Fibroblast of skin of right quadriceps (primary cell): ENCODE measurements at regions not wholly inside any gene's neighbourhood (a gene's known extent, or its start where the extent isn't known, plus 50 kb on each side); places are given as distances from the start of the nearest gene placed in this dataset.
"Not testable (repeated sequence)": the region's sequence is repeated elsewhere in the genome, so short reads cannot be mapped to it uniquely, and the experiment has no call there.

Experiments
- DNase-seq: peaks from one replicate; pipeline ENCODE4 v3.0.0-alpha.2; 2013

DNA sequence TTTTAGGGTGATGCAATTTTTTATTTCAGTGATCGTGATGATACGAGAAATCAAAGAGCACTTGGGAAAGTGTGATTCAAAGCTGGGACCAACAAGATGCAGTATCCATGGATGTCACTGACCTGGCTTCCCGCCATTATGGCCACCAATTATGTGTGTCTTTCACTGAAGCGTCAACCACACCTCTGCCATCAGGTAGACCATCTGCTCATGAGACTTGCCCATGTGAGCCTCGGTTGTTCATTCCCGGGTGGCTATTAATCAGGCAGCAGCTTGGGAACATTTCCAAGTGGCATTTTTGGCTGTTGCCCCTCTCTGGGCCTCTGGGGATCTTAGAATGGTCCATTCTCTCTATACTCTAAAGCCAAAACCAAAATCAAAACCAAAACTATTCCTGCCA, 436.0 kb upstream of the ADAMTSL1 start:
- DNase-seq = no peak

DNA sequence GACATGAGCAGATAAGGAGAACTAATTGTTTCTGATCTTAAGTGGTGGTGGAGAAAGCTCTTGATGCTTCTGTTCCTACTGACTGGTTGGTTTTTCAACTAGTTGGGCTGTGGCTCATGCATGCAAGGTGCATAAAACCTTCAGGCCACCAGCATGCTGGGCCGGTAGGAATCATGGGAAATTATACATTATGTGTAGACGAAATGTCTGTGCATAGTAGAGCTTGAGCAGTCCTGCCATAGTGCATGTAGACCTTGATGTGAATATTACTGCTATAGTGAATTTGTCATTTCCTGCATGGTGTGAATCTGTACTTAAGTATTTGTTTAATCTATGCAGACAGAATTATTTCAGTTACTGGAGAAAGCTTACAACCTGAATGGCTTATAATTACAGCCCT, 433.6 kb upstream of the ADAMTSL1 start:
- DNase-seq = no peak

DNA sequence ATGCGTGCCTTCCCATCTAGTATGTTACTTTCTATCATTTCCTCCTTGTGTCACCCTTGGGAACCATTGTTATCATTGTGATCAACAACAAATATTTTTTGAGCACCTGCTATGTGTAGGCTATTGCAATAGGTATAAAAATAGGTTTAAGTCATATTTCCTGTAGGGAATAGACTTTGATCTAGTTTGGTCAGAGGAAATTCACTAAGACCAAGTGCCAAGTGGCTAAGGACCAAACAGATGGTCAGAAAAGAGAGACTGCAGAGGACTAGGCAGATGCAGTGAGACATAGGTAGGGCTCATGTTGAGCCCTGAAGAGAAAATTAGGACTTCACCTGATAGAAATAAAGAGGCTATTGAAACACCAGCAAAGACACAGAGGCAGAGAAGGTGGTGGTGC, 430.0 kb upstream of the ADAMTSL1 start:
- no peak for DNase-seq

DNA sequence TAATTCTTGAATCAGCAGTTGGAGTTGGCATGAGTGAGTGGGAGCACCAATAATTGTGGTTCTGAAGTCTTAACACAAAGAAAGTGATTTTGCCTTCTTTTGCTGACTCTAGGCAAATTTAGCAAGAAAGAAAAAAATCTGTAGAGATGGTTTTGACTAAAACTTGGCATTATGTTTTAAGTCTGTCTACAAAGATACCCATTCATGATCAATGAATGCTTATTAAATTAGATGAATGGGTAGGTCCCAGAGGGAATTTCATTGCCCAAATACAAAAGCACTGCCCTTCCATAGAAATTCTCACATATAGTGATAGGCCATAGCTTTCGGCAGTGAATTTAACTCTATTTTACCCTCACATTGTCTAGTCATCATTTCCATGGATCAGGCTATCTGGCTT, 428.6 kb upstream of the ADAMTSL1 start:
- DNase-seq = no peak

DNA sequence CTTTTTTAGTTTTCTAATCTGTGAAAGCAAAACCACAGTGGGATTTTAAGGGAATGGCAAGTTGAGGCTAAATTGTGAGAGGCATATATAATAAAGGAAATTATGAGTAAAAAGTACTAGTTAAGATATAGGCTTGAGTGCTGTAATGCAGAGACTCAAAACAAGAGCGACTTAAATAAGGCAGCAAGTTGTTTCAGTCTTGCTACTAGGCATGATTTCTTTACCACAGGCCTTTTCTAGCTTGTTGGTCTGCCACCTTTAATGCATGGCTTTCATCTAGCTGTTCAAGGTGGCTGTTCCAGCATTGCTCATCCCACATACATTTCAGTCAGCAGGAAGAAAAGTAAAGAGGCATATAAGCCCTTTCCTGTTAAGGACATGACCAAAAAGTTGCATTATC, 427.9 kb upstream of the ADAMTSL1 start:
- DNase-seq = no peak

DNA sequence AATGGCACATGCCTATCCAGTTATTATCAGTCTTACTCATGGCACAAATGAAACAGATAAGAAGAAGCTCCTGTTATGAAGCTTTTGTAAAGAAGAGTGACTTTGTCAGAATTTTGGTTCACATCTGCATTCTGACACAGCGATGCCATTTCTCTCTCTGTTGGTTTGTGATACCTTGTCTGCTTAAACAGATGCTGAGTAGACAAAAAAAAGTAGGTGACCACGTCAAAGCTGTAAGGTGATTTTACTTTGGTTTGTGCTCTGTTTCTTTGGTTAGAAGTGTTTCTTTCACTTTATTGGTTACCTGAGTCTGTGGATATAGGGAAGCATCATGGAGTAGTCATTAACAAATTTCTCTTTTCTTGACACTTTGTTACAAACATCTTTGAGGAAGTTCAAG, 422.3 kb upstream of the ADAMTSL1 start:
- DNase-seq = no peak

DNA sequence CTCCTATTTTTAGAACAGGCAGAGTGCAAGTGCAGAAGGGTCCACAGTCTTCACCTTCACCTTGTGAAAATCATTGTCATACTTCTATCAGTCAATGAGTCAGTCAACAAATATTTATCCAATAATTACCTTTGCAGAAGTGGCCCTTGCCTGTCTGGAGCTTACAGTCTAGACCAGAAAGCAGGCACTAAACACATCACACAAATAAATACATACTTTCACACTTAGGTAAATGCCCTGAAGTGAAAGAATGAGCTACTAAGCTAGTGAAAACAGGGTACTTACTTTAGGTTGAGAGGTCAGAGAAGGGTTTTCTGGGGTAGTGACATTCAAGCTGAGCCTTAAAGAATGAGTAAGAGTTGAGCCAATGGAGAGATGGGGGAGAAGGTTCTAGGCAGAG, 421.9 kb upstream of the ADAMTSL1 start:
- no peak for DNase-seq

DNA sequence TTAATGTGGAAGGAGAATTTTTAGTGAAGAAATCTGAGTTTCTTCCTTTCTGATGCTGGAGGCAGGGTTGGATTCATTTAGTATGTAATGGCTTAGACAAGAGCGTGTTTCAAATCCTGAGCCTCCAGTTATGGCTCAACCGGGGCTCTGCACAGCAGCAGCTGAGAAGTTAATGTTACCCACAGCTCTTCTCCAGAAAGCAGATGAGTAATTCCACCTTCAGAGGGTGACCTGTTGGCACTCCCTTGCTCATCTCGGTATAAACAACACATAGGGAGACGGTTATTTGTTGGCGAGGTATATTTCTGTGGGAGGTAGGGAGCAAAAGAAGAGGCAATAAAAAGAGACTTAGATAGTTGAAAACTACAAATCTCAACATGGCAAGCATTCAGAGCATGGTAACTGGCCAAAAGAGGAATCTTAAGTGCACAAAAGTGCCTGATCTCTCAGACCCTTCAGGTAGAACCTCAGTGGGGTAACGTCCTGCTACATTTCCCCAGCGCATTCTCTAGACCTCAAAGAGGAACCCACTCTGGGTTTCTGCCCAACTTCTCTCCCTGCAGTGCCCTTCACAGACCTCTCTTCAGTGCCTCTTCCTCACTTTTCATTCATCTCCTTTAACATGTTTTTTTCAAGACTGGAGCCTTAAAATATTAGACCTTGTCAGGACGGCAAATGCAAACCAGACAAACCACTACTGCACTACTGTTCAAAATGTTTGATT, 417.5 kb upstream of the ADAMTSL1 start:
- DNase-seq = no peak

DNA sequence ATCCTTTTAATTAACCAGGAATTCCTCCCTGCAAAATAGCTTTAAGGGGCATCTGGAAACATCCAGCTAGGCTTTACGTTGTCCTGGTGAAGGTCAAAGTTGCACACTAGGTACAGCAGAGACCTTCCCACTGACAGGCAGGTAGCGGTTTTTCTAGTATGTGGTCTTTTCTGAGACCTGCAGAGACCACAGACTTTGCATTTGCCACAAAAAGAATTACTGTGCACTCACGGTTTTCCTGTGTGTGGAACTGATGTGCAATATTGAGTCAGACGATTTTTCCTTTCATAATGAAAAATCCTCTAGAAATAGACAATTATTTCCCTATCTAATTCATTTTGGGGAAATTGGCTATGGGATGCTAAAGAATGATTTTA, 417.0 kb upstream of the ADAMTSL1 start:
- DNase-seq = no peak

DNA sequence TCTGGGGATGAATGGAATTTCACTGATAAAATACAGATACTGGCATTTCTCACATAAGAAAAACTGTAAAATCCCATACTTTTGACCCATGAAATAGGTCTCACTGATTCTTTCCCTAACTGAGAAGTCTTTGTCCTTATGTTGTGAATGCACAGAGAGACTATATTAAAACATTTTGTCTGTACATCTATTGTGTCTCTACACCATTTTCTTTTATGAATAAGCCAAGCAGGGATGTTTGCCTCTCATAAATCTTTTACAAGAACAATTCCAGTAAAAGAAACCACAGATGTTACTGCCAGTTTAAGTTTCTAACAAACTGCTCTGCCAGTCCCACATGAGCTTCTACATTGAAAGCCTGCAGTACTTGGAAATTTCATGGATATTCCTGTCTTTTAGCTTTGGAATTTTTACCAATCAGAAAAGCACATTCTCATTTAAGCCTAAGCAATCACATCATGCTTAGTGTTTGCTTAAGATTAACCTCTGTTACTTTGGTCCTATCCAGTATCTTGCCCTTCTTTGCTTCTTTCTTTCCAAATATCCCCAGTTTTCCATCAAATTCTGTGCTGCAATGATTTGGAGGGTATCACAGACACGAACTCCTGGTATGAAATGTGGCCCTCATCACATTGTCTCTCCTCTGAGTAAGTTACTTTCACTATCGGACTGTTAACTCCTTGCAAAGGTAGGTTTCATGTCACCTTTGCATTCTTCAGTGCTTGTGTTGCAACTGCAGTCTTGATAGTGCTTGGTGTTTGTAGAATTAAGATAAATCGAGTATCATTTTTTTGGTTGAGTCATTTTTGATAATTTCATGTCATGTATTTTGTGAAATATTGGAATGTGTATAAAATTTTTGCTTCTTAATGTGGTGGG, 415.1 kb upstream of the ADAMTSL1 start:
- no peak for DNase-seq

DNA sequence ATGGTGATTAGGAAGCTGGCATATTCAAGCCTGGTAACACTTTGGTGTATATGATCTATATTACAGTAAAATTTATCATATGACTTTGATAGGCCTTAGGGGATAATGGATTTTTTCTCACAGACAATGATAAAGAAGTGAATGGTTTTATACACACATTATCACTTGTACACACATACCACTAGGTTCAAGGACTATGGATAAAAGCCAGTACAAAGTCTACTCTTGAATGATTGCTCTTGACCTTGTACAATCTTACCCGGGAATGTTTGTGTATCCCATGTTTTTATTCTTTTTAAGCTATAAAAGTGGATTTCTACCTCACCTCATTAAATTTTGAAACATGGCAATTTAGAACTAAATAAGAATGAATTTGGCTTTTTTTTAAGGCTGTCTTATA, 414.5 kb upstream of the ADAMTSL1 start:
- no peak for DNase-seq

DNA sequence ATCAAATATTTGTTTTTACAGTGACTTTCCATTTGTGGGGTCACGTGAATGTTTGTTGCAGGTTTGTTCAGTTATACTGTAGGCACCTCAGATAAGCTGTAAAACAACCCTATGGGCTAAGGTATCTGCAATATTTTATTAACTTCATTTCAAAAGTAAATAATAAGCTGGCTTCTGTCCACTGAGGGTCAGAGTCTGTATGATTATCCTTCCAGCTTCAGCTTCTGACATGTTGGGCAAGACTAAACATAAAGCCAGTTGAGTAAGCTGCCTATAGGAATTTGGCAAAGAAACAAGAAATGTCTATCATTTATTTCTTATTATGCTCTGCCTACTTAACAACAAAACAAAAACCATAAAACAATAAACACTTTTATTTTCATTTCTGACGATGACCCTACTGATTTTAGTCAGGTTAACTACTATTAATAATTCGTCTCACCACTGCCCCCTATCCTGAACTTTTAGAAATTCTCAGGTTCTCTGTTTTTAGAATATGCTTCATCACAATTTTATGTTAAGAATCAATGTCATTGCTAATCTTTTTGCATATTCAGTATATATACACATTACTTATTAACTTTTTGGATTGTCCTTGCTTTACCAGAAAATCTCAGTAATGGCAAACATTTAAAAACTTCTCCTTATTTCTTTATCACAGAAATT, 413.6 kb upstream of the ADAMTSL1 start:
- DNase-seq = no peak

DNA sequence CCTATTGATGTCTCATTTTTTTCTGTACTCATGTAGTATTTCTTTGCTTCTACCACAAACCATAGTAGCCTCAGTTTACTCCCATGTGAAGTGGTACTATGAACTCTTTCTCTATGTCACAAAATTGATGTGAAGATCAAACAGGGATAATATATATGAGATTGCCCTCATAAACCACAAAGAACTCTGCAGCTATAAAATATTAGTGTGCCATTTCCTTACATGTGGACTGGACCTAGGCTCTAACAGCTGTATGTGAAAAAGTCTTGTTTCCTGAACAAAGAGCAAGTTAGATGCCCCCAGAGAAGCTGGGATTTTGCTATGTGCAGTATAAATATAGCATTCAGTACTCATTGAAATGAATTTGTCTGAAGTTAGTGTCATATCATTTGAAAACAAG, 412.6 kb upstream of the ADAMTSL1 start:
- no peak for DNase-seq

DNA sequence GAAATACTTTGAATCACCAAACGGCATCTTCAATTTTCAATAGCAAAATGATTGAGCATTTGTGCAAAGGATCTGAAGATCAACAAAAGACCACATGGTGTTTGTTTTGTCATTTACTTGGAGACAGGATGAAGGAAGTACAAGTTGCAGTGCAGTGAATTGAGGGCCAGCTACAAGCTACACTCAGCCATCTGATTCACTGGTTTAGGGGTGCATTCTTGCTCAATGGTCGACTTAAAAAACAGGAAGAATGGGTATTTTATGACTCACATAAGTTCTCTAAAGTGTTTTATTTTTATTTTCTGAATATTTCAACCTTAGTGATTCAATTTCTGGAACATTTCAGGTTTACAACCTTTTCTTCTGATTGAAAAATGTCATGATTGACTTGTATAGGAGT, 412.1 kb upstream of the ADAMTSL1 start:
- DNase-seq = no peak

DNA sequence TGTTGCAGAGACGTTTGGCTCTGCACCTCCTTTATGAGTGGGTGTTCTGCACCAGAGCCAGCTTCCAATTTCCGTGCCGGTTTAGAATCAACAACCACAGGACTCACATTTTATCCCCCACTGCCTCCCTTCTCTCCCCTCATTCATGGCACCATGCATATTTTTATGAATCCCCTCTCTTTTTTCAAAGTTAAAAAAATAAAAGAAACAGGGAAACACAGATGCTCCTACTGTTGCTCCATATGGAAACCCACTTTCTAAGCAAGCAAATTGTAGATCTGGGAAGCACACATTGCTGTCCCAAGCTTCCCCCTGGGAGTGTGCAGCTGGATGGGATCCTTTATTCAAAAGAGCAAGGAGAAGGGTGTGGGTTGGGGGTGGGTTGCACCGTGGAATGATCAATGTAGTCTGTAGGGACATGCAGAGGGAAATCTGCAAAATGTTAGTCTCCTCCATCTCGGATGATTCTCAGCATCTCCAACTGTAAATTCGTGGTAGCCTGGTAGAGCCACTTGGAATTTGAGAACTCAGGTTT, 410.0 kb upstream of the ADAMTSL1 start:
- DNase-seq = no peak

DNA sequence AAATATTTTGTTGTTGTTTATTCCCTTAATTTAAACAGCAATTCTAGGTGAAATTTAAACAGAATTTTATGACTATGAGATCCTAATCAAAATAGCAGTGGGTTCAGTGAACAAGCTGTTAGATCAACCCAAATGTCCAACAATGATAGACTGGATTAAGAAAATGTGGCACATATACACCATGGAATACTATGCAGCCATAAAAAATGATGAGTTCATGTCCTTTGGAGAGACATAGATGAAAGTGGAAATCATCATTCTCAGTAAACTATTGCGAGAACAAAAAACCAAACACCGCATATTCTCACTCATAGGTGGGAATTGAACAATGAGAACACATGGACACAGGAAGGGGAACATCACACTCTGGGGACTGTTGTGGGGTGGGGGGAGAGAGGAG, 407.3 kb upstream of the ADAMTSL1 start:
- not testable (repeated sequence) for DNase-seq

DNA sequence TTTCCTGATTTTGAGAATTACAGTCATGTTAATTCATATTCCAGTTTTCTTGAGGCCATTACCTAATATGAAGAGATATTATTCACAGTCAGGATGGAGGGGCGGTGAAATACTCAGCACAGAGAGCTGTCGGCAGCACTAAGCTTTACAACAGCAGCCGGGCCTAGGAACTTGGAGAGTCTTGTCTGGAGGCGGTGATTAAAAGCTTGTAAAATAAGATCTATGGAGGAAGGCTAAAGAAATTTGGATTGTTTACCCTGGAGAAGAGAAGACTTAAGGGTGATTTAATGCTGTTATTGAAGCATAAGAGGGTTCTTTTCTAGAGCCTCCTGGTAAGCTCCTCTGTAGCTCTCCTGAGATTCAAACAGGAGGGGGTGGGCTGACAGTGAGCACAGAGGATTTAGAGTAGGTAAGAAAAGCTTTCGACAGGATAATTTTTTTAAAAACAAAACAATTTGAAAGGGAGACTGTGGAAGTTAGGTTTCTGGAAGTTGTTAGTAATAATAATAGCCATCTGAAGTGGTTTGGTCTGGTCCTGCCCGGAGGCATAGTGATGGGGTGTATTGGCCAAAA, 406.3 kb upstream of the ADAMTSL1 start:
- DNase-seq = no peak

DNA sequence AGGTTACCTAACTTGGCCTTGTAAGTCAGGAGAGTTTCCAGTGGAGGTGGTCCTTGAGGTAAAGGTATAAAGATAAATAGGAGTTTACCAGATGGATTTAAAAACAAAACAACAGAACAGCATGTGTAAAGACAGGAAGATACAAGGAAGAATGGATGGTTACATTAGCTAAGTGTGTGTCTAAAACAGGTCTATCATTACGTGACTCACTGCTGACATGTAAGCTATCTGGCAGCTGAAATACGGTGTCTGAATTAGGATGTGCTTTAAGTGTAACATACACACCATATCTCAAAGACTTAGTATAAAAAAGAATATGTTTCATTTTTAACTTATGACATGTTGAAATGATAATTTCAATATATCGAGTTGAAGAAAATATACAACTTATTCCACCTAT, 405.1 kb upstream of the ADAMTSL1 start:
- no peak for DNase-seq

DNA sequence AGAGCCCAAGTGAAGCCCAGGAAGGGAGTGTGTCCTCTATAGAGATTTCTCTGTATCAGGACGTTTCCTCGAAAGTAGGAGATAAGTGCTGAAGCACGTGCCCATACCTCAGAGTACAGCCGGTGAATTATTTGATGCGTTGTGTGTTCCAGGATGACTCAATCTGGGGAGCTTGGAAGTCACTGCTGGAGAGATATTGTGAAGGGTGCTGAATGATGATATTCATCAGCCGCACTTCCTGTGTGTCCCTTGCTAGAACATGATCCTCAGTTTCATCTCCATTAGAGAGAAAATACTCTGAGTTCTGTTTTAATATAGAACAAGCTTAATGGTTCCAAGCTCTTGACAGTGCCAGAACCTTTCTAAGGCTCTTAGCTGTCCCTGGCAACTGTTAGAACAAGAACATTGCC, 402.3 kb upstream of the ADAMTSL1 start:
- peak; percentile 14 for DNase-seq

DNA sequence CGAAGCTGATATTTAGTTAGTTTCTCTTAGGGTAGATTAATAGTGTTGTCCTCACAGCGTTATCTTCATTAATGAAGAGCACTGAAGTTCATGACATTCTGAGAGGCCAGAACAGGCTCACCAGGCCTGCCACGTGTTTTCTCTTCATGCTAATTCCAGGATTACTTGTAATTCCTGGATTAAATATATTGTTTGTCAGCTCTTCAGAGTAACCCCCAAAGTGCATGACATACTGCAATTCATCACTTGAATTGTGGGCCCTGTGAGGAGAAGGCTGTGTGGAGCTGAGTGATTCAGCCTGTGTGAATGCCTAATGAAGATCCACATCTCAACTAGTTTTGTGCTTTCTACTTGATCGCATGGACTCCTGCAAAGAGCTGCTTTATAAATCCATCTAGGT, 401.0 kb upstream of the ADAMTSL1 start:
- peak; percentile 31 for DNase-seq

DNA sequence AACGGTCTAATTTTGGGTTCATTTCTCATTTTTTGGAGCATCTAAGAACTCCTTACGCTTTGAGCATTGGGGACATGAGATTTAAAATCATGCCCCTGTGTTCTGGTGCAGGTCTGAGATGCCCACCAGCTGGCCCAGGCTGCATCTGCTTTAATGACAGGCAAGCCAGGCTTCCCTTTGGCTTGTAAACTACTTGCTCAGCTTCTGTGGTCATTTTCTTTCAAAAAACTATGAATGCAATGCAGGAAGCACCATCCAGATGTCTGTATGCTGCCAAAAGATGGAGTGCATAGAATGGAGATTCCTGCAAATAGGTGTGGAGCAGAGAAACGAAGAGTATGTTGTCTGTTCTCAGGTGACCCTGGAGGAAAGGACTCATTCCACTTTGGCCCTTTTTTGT, 399.9 kb upstream of the ADAMTSL1 start:
- DNase-seq = peak; percentile 4

DNA sequence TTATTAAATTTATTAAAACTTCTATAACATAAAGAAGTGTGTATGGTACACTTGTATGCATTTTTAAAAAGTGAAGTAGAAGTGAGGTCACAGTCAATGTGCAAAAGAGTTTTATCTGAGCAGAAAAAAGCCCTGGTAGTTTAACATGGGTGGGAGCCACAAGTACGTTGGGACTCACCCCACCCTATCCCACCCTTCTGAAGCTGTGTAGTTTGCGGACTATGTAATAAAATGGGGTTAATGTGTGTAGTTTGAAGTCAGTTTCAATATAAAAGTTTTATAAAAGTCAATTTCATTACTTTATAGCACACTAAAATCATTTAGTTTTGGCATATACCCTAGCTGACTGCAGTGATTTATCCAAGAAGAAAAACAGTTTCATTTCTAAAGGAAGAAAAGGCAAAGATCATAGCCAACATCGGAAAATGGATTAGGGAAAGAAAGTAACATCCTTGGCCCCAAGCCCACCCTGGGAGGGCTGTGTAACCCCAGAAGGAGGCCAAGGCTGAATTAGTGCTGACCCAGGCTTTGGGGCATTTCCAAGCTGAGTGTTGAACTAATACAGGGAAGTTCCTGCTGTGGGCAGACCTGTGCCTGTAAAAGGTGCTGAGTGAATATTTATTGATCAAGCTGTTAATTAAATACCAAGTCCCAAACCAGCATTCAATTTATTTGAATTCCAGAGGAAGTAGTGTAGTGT, 398.6 kb upstream of the ADAMTSL1 start:
- DNase-seq = no peak
